NK-92 treated with Interleukin-12 subunit alpha and Interleukin-12 subunit beta, amount 100 ng/mL, for 24 hours (cell line): ENCODE measurements at regions not wholly inside any gene's neighbourhood (a gene's known extent, or its start where the extent isn't known, plus 50 kb on each side); places are given as distances from the start of the nearest gene placed in this dataset.
"Not testable (repeated sequence)": the region's sequence is repeated elsewhere in the genome, so short reads cannot be mapped to it uniquely, and the experiment has no call there.

Experiments
- DNase-seq: peaks from one replicate; lab custom pipeline; 2025; lab: John Stamatoyannopoulos, UW

DNA sequence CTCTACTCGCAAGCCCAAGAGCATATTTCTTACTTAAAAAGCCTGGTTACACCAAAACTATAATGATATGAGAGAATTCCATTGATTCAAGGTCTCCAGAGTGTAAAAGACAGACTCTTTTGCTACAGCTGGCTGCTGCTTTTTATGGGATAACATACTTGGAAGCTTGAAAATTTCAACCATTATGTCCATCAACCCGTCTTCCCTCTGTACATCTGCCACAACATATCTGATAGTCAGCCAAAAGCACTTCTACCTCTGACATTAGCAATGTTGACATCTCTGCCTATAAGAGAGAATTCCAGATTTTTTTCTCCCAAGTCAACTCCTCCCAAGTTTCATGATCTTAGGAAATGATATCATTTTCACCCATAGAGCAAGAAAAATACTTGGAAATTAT is 54.4 kb upstream of the IQCM start:
- no peak for DNase-seq

DNA sequence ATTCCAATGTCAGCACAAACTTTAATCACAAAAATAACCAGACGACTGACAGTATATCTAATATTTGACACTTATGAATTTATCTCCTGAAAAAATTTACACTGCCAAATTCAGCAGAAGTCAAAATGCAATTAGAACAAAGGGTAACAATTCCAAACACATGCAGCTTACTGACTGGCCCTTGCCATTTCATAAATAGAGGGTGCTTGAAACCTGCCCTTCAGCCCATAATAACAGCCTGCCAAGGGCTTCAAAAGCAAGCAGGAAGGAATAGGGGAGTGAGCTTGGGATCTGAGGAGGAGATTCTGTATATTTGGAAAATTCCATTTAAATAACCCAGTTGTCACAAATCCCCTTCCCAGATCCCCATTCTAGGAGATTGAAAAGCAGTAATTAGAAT is 66.1 kb upstream of the IQCM start:
- no peak for DNase-seq

GRCh38 chr4:149882251-149882650 is 66.6 kb upstream of the IQCM start:
- DNase-seq, result no peak

GRCh38 chr4:149884046-149884445 is 68.4 kb upstream of the IQCM start:
- peak; percentile 5 for DNase-seq

GRCh38 chr4:149884529-149885181 is 69.0 kb upstream of the IQCM start:
- peak; percentile 66 for DNase-seq

DNA sequence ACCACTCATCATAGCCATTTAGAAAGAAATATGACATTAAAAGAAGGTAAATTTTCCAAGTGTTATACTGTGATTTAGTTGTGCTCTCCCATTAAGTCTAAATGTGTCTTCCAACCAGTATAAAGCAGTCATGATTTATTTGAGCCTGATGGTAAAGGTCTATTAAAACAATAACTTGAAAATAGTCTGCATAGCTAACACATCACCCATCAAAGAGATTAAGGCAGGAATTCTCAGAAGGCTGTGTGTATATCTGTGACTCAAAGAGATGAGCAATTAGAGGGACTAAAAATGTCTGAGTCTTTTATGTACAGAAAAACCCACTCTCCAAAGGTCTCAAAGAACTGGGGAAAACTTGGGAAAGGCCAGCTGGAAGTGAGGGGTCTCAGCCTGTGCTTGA is 70.3 kb upstream of the IQCM start:
- DNase-seq, result no peak

GRCh38 chr4:149886786-149887490 is 71.3 kb upstream of the IQCM start:
- DNase-seq, result peak; percentile 32

DNA sequence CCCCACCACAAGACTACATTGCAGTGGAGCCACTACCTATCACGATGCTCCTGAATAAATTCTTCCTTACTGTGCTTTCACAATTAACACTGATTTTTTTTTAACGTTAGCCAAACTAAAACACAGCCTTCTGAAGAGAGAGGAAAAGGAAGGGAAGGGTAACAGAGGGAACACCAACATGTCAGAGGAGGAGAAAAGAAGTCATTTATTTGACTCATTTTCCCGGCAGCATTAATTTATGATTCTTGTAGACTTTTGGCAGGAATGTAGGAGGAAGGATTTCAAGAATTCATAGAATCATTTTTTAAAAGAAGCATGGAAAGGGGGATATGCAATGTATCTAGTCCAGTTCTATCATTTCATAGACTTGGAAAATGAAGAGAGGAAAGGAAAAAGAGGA is 74.3 kb upstream of the IQCM start:
- no peak for DNase-seq

GRCh38 chr4:149890531-149890930 is 74.9 kb upstream of the IQCM start:
- no peak for DNase-seq

DNA sequence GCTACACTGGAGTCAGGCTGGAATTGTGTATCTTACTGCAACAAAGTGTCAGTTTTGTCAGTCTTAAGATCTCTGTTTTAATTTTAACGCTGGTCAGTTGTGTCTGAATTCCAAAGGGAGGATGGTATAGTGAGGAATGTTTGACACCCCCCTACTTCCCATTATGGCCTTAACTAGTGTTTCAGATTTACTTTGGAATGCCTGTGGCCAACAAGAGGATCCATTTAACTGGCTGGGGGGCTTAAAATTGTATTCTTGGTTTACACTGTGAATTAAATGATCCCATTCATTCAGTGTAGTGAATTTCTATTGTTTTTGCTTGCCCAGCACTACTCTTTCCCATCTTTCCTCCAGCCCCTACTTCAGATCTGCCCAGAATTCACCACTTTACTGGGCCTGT is 75.8 kb upstream of the IQCM start:
- DNase-seq, result no peak

GRCh38 chr4:149896432-149896831 is 80.8 kb upstream of the IQCM start:
- DNase-seq, result peak; percentile 15

DNA sequence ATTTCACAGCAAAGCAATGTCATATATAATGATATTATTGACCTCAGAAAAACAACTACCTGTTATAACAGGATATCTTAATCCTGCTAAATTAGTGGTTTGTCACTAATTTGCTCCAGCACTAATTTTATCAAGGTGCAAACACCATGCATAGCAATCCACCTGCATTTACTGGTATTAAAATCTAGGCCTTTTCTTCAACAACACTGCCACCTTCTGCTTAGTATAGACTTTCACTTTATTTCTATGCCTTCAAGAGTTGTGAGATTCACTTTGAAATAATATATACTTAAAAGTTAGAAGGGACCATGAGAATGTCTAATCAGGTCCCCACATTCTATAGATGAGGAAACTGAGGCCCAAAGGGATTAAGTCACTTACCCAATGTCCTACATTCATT is 82.1 kb upstream of the IQCM start:
- no peak for DNase-seq

DNA sequence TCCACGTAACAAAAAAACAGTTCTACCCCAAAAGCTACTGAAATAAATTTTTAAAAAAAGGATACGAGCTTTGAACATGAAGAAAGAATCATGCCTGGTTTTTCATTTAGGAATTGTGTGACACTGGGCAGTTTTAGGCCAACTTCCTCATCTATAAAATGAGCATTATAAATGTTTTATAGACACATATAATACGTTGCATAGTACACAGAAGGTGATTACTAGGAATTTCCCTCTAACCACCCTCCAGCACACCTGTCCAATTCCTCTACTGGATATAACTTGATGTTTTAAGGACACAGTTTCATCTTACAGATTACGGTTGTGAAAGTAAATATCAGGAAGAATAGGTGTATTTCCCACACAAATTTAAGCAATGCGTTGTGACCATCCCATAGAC is 85.5 kb upstream of the IQCM start:
- DNase-seq, result no peak

GRCh38 chr4:149902242-149902641 is 86.6 kb upstream of the IQCM start:
- DNase-seq, result no peak

- no peak for DNase-seq
These were observed 94.5 kb upstream of the IQCM start for GRCh38 chr4:149910177-149910576.

- DNase-seq, result no peak
These were observed 95.1 kb upstream of the IQCM start for GRCh38 chr4:149910604-149911350.

- DNase-seq, result no peak
These were observed 95.7 kb upstream of the IQCM start for GRCh38 chr4:149911354-149911753.

GRCh38 chr4:149912000-149912399 is 96.4 kb upstream of the IQCM start:
- no peak for DNase-seq

DNA sequence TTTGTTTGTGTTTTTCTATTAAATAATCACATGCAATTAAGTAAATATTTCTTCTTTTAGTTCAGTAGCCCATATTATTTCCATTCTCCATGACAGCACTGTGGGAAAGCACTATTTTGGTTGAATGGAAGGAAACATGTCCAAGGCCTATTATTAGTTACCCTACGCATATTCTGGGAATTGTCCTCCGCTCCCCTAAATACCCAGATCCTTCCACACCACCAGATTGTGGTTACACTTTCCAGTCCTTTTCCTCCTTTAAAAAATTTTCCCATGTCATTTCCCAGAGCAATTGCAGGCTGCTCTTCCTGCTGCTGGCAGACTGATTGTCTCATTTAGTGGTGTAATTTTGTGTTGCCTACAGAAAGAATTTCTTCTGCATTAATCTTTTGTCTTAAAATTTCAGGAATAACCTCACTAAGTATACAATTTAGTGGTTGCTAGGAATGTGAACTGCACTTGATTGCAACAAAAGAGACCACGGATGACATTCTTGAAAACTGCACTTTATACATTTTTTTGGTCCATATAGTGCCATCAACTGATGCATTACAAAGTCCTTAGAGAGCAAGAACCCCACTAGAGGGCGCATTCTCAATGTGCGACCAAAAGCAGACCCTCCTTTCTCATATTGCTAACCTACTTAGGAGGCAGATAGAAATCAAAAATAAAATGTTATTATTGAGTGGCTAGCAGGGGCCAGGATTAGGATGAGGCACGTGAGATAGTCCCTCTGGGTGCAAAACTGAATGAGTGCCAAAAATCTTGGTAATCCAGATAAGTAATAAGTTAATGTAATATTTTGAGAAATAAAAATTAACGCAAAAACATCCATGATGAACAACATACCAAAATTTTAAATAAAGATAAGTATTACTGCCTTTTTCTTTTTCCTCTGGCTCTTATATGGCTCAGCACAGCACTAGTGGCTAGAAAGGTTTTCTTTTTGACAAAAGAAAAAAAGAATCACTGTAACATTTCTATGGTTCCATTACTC is 98.8 kb upstream of the IQCM start:
- DNase-seq, result peak; percentile 30

- not testable (repeated sequence) for DNase-seq
These were observed 100.1 kb upstream of the IQCM start for GRCh38 chr4:149915735-149916134.

DNA sequence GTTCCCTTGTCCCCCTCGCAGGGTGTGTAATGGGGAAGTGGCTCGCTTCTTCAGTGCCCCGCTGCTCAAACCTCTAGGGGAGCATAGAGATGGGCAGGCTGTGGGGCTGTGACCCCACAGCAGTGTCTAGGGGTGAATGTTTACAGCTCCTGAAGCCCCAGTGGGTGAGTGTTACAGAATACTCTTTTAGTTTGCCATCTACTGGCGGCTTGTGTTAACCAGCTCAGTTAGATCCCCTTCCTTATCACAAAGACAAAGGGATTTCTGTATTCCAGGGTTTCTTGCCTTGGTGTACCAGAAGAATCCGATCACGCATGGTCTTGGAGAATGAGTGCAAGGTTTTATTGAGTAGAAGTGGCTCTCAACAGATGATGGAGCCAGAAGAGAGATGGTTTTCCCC is 108.1 kb upstream of the IQCM start:
- DNase-seq, result no peak

- DNase-seq, result no peak
These were observed 111.9 kb upstream of the IQCM start for GRCh38 chr4:149927514-149927913.
